G401 (cell line): ENCODE measurements at regions not wholly inside any gene's neighbourhood (a gene's known extent, or its start where the extent isn't known, plus 50 kb on each side); places are given as distances from the start of the nearest gene placed in this dataset.

Experiments used
- DNase-seq: peaks from one replicate; pipeline ENCODE4 v3.0.0-alpha.2; 2015; ENCODE audit warnings: low spot score
- in situ Hi-C: cut with HindIII; loops from 2 replicates; pipeline ENCODE4 v1.10.0; 2016; ENCODE audit warnings: low sequenced_read_pairs, mixed read lengths

- no peak for DNase-seq
- in situ Hi-C loops: no loop called here
These were observed 1654.2 kb upstream of the SLC39A10 start for GRCh38 chr2:194002699-194003368.

- in situ Hi-C loops: no loop called here
- DNase-seq: no peak
These were observed 1666.2 kb upstream of the SLC39A10 start for GRCh38 chr2:193990868-193991267.

- in situ Hi-C loops: no loop called here
- no peak for DNase-seq
These were observed 1667.4 kb upstream of the SLC39A10 start for GRCh38 chr2:193989645-193990044.

GRCh38 chr2:193988784-193989183 lies 1668.2 kb upstream of the SLC39A10 start:
- in situ Hi-C loops: no loop called here
- no peak for DNase-seq

- DNase-seq: no peak
- in situ Hi-C loops: no loop called here
These were observed 1671.8 kb upstream of the SLC39A10 start for GRCh38 chr2:193985272-193985671.

GRCh38 chr2:193980599-193980998 lies 1676.4 kb upstream of the SLC39A10 start:
- in situ Hi-C loops: no loop called here
- no peak for DNase-seq

GRCh38 chr2:193973781-193974180 lies 1683.2 kb upstream of the SLC39A10 start:
- in situ Hi-C loops: no loop called here
- no peak for DNase-seq

- in situ Hi-C loops: no loop called here
- DNase-seq: no peak
These were observed 1690.4 kb upstream of the SLC39A10 start for GRCh38 chr2:193966590-193966989.

- in situ Hi-C loops: no loop called here
- no peak for DNase-seq
These were observed 1691.8 kb upstream of the SLC39A10 start for GRCh38 chr2:193965263-193965662.

GRCh38 chr2:193963472-193964119 lies 1693.4 kb upstream of the SLC39A10 start:
- in situ Hi-C loops: no loop called here

GRCh38 chr2:193946806-193947205 lies 1710.2 kb upstream of the SLC39A10 start:
- no peak for DNase-seq
- in situ Hi-C loops: no loop called here

More at GRCh38 chr2:193963472-193964119, 1693.4 kb upstream of the SLC39A10 start:
- DNase-seq: no peak

- no peak for DNase-seq
- in situ Hi-C loops: no loop called here
These were observed 1713.5 kb upstream of the SLC39A10 start for GRCh38 chr2:193943406-193943960.

- no peak for DNase-seq
- in situ Hi-C loops: no loop called here
These were observed 1721.9 kb upstream of the SLC39A10 start for GRCh38 chr2:193935114-193935513.

GRCh38 chr2:193929131-193929530 lies 1727.9 kb upstream of the SLC39A10 start:
- DNase-seq: peak; percentile 14
- in situ Hi-C loops: no loop called here

GRCh38 chr2:193907561-193907960 lies 1712.8 kb upstream of the TMEFF2 start:
- in situ Hi-C loops: no loop called here
- DNase-seq: no peak

- in situ Hi-C loops: no loop called here
- no peak for DNase-seq
These were observed 1705.6 kb upstream of the TMEFF2 start for GRCh38 chr2:193900292-193900691.

GRCh38 chr2:193895226-193895625 lies 1700.5 kb upstream of the TMEFF2 start:
- in situ Hi-C loops: no loop called here
- peak; percentile 15 for DNase-seq

GRCh38 chr2:193894081-193894480 lies 1699.3 kb upstream of the TMEFF2 start:
- no peak for DNase-seq
- in situ Hi-C loops: no loop called here

GRCh38 chr2:193891023-193891422 lies 1696.3 kb upstream of the TMEFF2 start:
- DNase-seq: no peak
- in situ Hi-C loops: no loop called here

- DNase-seq: no peak
- in situ Hi-C loops: no loop called here
These were observed 1690.7 kb upstream of the TMEFF2 start for GRCh38 chr2:193885419-193885818.

- no peak for DNase-seq
- in situ Hi-C loops: no loop called here
These were observed 1689.1 kb upstream of the TMEFF2 start for GRCh38 chr2:193883820-193884219.
